Mesenchymal stem cell (in vitro differentiated cells and primary cell): ENCODE measurements at regions not wholly inside any gene's neighbourhood (a gene's known extent, or its start where the extent isn't known, plus 50 kb on each side); places are given as distances from the start of the nearest gene placed in this dataset.
"Not testable (repeated sequence)": the region's sequence is repeated elsewhere in the genome, so short reads cannot be mapped to it uniquely, and the experiment has no call there.

Source experiments
- DNase-seq: peaks from one replicate; pipeline ENCODE4 v3.0.0-alpha.2; 2013
- H2AFZ ChIP-seq: one replicate; pipeline ENCODE4 v1.6.1; 2013; ENCODE audit warnings: low read depth, mild to moderate bottlenecking, control low read depth, inconsistent platforms, low read length, moderate library complexity
- H2AK5ac ChIP-seq: 2 replicates; pipeline ENCODE4 v1.6.1; 2013; ENCODE audit warnings: low read length, moderate library complexity, mild to moderate bottlenecking, inconsistent platforms; ENCODE audit not compliant: severe bottlenecking
- H2BK120ac ChIP-seq: one replicate; pipeline ENCODE4 v1.6.1; 2013; ENCODE audit warnings: low read depth, mild to moderate bottlenecking, inconsistent platforms, low read length, moderate library complexity
- H2BK12ac ChIP-seq, 2 experiments: one replicate each; pipeline ENCODE4 v1.6.1; 2013; ENCODE audit warnings: inconsistent platforms in 2 of 2, low read length in 2 of 2, mild to moderate bottlenecking in 2 of 2, moderate library complexity in 2 of 2, control low read depth in 1 of 2
- H2BK15ac ChIP-seq: one replicate; pipeline ENCODE4 v1.6.1; 2013; ENCODE audit warnings: mild to moderate bottlenecking, low read depth, inconsistent platforms; ENCODE audit not compliant: poor library complexity, severe bottlenecking
- H2BK5ac ChIP-seq: 2 replicates; pipeline ENCODE4 v1.6.1; 2013; ENCODE audit warnings: low read depth, mild to moderate bottlenecking, low read length, control low read depth, inconsistent platforms; ENCODE audit not compliant: poor library complexity, severe bottlenecking
- H3K14ac ChIP-seq, 2 experiments: one replicate each; pipeline ENCODE4 v1.6.1; 2013; ENCODE audit warnings: inconsistent platforms in 2 of 2, low read length in 2 of 2, control low read depth in 1 of 2, mild to moderate bottlenecking in 1 of 2, moderate library complexity in 1 of 2
- H3K18ac ChIP-seq, 2 experiments: one replicate each; pipeline ENCODE4 v1.6.1; 2013; ENCODE audit warnings: inconsistent platforms in 2 of 2, low read length in 2 of 2, control low read depth in 1 of 2, low read depth in 1 of 2, mild to moderate bottlenecking in 1 of 2
- H3K23ac ChIP-seq, 2 experiments: one replicate each; pipeline ENCODE4 v1.6.1; 2013; ENCODE audit warnings: inconsistent platforms in 2 of 2, low read length in 2 of 2, mild to moderate bottlenecking in 2 of 2, moderate library complexity in 2 of 2, control low read depth in 1 of 2
- H3K27ac ChIP-seq: 2 replicates; pipeline ENCODE4 v1.5.1; 2013; ENCODE audit warnings: mild to moderate bottlenecking, moderate library complexity, low read length, control low read depth, inconsistent platforms; ENCODE audit not compliant: poor library complexity, severe bottlenecking
- H3K27me3 ChIP-seq, 2 experiments: 2 replicates each; pipeline versions ENCODE4 v1.6.1 to v1.7.0; 2013; ENCODE audit warnings: low read length in 2 of 2, mild to moderate bottlenecking in 2 of 2, moderate library complexity in 2 of 2, control low read depth in 1 of 2, inconsistent platforms in 1 of 2; ENCODE audit not compliant: control insufficient read depth in 1 of 2, insufficient read depth in 1 of 2
- H3K36me3 ChIP-seq, 2 experiments: 2 replicates each; pipeline versions ENCODE4 v1.6.1 to v1.7.0; 2013; ENCODE audit warnings: low read length in 2 of 2, control low read depth in 1 of 2, inconsistent platforms in 1 of 2, low read depth in 1 of 2, mild to moderate bottlenecking in 1 of 2; ENCODE audit not compliant: insufficient read depth in 2 of 2, control insufficient read depth in 1 of 2
- H3K4ac ChIP-seq, 2 experiments: one replicate each; pipeline ENCODE4 v1.6.1; 2013; ENCODE audit warnings: inconsistent platforms in 2 of 2, low read length in 2 of 2, mild to moderate bottlenecking in 2 of 2, moderate library complexity in 2 of 2, control low read depth in 1 of 2, low read depth in 1 of 2
- H3K4me1 ChIP-seq: 2 replicates; pipeline ENCODE4 v1.6.1; 2013; ENCODE audit warnings: low read depth, low read length, control low read depth; ENCODE audit not compliant: control insufficient read depth, insufficient read depth
- H3K4me2 ChIP-seq: 2 replicates; pipeline ENCODE4 v1.6.1; 2013; ENCODE audit warnings: low read length, mild to moderate bottlenecking, inconsistent platforms; ENCODE audit not compliant: poor library complexity, severe bottlenecking
- H3K4me3 ChIP-seq, 2 experiments: 2 replicates each; pipeline versions ENCODE4 v1.5.1 to v1.7.0; 2013; ENCODE audit warnings: low read length in 2 of 2, mild to moderate bottlenecking in 2 of 2, control low read depth in 1 of 2, low read depth in 1 of 2; ENCODE audit not compliant: insufficient read depth in 1 of 2
- H3K79me1 ChIP-seq: replicated peaks from 2 replicates; pipeline ENCODE4 v1.6.1; 2013; ENCODE audit warnings: mild to moderate bottlenecking, control low read depth, low read length, inconsistent platforms; ENCODE audit not compliant: poor library complexity, severe bottlenecking
- H3K9ac ChIP-seq: 2 replicates; pipeline ENCODE4 v1.7.0; 2013; ENCODE audit warnings: mild to moderate bottlenecking, low read length, moderate library complexity
- H3K9me3 ChIP-seq: 2 replicates; pipeline ENCODE4 v1.7.0; 2013; ENCODE audit warnings: mild to moderate bottlenecking, low read length; ENCODE audit not compliant: control insufficient read depth
- H4K8ac ChIP-seq: one replicate; pipeline ENCODE4 v1.6.1; 2013; ENCODE audit warnings: inconsistent platforms, mild to moderate bottlenecking, low read length, moderate library complexity
- H4K91ac ChIP-seq: one replicate; pipeline ENCODE4 v1.6.1; 2013; ENCODE audit warnings: mild to moderate bottlenecking, low read length, inconsistent platforms
- WGBS: methylation state at CpG from one replicate; pipeline ENCODE4 v1.1.7; 2013; ENCODE audit warnings: mixed read lengths; 5-methylcytosine and 5-hydroxymethylcytosine counted together

- 100% methylated on average over 1 of the region's 7 CpGs for WGBS
- not testable (repeated sequence) for H4K8ac ChIP-seq, H4K91ac ChIP-seq, H2AK5ac ChIP-seq, H3K14ac ChIP-seq, H3K9me3 ChIP-seq, H2AFZ ChIP-seq, H3K4ac ChIP-seq, H3K36me3 ChIP-seq, H3K9ac ChIP-seq, H2BK5ac ChIP-seq, H3K79me1 ChIP-seq, H3K4me2 ChIP-seq, H3K18ac ChIP-seq, H2BK15ac ChIP-seq, H3K27me3 ChIP-seq, H2BK12ac ChIP-seq, H3K23ac ChIP-seq, H3K4me3 ChIP-seq, H3K4me1 ChIP-seq, H3K27ac ChIP-seq, DNase-seq, H2BK120ac ChIP-seq
These were observed 119.0 kb upstream of the ZNF521 start for GRCh38 chr18:25470756-25471524.

DNA sequence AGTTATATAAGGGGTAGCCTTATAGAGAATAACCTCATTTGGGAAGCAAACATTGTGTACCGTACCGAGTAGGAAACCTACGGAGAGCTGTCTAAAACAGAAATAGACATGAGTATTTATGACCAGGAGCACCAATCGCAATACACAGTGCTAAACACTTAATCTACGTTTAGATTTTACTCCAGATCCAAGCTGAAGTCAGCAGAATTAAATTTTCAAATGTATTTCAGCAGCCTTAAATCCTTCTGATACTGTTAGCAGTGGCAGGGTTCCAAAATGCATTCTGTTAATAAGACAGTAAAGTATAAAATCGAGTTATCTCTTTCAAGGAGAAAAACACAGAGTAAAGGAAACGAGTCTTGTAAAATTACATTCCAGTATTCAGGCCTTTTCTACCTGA lies 118.1 kb upstream of the ZNF521 start:
- DNase-seq = no peak
- Histone ChIP-seq H3K79me1 (no peaks in the 10 kb centered on the region), H3K27ac (no peak overlapping the region), H3K9ac (no peak overlapping the region), H3K9me3 (no peaks in the 10 kb centered on the region), H2BK120ac (no peak overlapping the region), H3K4me3 (no peak overlapping the region), H3K23ac (no peak overlapping the region), H2BK5ac (no peak overlapping the region), H2AK5ac (no peak overlapping the region), H3K27me3 (no peaks in the 10 kb centered on the region), H3K14ac (no peak overlapping the region), H2BK12ac (no peak overlapping the region), H4K8ac (no peak overlapping the region), H2AFZ (no peak overlapping the region), H3K18ac (no peak overlapping the region), H4K91ac (no peak overlapping the region), H3K4ac (no peak overlapping the region), H3K4me1 (peaks cover 2% of the 10 kb centered on the region), H3K4me2 (no peak overlapping the region), H3K36me3 (no peaks in the 10 kb centered on the region), H2BK15ac (no peak overlapping the region)
- WGBS = 75% methylated on average over 6 of the region's 7 CpGs

DNA sequence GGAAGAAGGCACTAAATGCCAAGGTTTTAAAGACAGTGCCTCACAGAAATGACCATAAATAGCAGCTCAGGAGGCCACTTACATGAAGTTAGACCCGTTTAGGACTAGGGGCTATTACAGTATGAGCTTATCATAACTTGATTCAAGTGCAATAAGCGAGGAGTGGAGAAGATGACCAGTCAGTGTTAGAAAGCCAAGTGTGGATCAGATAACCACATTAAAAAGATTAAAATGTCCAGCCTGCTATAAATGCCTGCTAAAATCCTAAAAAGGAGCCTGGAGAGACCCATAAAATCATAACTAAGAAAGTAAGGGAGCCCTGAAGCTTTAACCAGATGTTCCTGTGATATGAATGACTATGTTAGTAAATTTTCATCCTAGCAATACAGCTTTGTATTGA lies 117.5 kb upstream of the ZNF521 start:
- H4K91ac ChIP-seq = no peak overlapping the region
- peak overlapping the region in 1 of 2 experiments; percentile 87 for H2BK12ac ChIP-seq
- no peak overlapping the region for H2AK5ac ChIP-seq
- no peak overlapping the region for H3K18ac ChIP-seq
- H2BK120ac ChIP-seq = no peak overlapping the region
- no peak overlapping the region for H2BK15ac ChIP-seq
- H3K4me3 ChIP-seq = no peak overlapping the region
- H3K4ac ChIP-seq = no peak overlapping the region
- no peak overlapping the region for H3K23ac ChIP-seq
- H3K27me3 ChIP-seq = no peaks in the 10 kb centered on the region
- H3K4me2 ChIP-seq = no peak overlapping the region
- no peak overlapping the region for H4K8ac ChIP-seq
- no peak overlapping the region for H2BK5ac ChIP-seq
- no peak overlapping the region for H3K9ac ChIP-seq
- no peaks in the 10 kb centered on the region for H3K36me3 ChIP-seq
- H3K4me1 ChIP-seq = peaks cover 2% of the 10 kb centered on the region
- no peaks in the 10 kb centered on the region for H3K79me1 ChIP-seq
- DNase-seq = no peak
- no peak overlapping the region for H3K27ac ChIP-seq
- H3K9me3 ChIP-seq = no peaks in the 10 kb centered on the region
- no peak overlapping the region for H3K14ac ChIP-seq
- 69% methylated on average over 2 of the region's 2 CpGs for WGBS
- H2AFZ ChIP-seq = no peak overlapping the region

DNA sequence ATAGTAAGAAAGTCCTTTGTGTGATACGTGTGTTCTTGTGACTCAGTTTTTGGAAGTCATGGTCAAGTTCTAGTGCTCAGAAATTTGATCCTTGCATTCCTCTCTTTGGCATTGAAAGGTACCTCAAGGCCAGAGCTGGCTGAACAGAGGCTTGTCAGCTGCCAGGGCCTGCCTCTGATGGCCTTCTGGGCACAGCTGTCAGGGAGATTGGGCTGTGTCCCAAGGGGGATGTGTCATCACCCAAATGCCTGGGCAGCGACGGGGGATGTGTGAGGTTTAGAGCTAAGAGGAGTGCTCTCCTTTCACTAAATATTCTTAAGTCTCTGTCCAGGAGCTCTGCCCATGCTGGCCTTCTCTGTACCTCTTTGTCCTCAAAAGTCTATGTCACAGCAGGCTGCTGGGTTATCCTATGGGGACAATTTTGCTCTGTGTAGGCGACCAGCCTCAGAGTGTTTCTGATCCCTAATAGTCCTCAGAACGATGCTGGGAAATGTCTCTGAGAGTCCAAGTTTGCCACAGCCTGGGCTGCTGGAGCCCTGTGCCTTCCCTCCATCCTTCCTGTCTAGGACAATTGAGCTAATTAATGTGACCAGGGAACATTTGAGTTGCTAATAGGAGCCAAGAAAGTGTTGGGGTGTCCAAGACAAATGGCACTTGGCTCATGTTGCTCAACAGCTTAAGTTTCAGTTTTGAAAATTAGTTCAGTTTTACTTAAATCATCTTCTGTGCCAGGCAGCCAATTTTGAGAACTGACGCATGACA lies 115.4 kb upstream of the ZNF521 start:
- no peak overlapping the region for H2BK120ac ChIP-seq
- no peak overlapping the region for H3K4me3 ChIP-seq

More for the DNA sequence above, 115.4 kb upstream of the ZNF521 start:
- Histone ChIP-seq H2BK12ac (peak overlapping the region in 1 of 2 experiments; percentile 79), H3K4ac (peak overlapping the region in 1 of 2 experiments; percentile 24), H3K23ac (no peak overlapping the region), H3K9ac (no peak overlapping the region), H4K91ac (peak overlapping the region; percentile 65), H2AK5ac (no peak overlapping the region), H2BK5ac (no peak overlapping the region), H2AFZ (peak overlapping the region; percentile 16), H3K9me3 (no peaks in the 10 kb centered on the region), H3K36me3 (no peaks in the 10 kb centered on the region), H4K8ac (peak overlapping the region; percentile 55), H3K79me1 (no peaks in the 10 kb centered on the region), H3K4me2 (no peak overlapping the region), H3K27ac (no peak overlapping the region), H3K4me1 (peaks cover 2% of the 10 kb centered on the region), H2BK15ac (no peak overlapping the region), H3K18ac (peak overlapping the region in 1 of 2 experiments; percentile 75), H3K14ac (no peak overlapping the region), H3K27me3 (no peaks in the 10 kb centered on the region)
- DNase-seq = no peak
- WGBS = 58% methylated on average over 6 of the region's 6 CpGs
